Chondrocyte (in vitro differentiated cells): ENCODE measurements at regions not wholly inside any gene's neighbourhood (a gene's known extent, or its start where the extent isn't known, plus 50 kb on each side); places are given as distances from the start of the nearest gene placed in this dataset.
"Not testable (repeated sequence)": the region's sequence is repeated elsewhere in the genome, so short reads cannot be mapped to it uniquely, and the experiment has no call there.

Experiments used
- DNase-seq: peaks from one replicate; pipeline ENCODE4 v3.0.0; 2021; ENCODE audit warnings: mixed read lengths, low spot score
- H3K27ac Mint-ChIP-seq: one replicate; pipeline ENCODE4 v1.8.0; 2021; ENCODE audit warnings: mild to moderate bottlenecking, moderate library complexity, mixed read lengths; ENCODE audit not compliant: unreplicated experiment
- H3K27me3 Mint-ChIP-seq: 2 replicates; pipeline ENCODE4 v1.8.0; 2021; ENCODE audit warnings: low read depth, mixed read lengths
- H3K36me3 Mint-ChIP-seq: 2 replicates; pipeline ENCODE4 v1.8.0; 2021; ENCODE audit warnings: low read depth, mixed read lengths
- H3K4me1 Mint-ChIP-seq: 2 replicates; pipeline ENCODE4 v1.8.0; 2021; ENCODE audit warnings: low read depth, mild to moderate bottlenecking, mixed read lengths
- H3K4me3 Mint-ChIP-seq: one replicate; pipeline ENCODE4 v1.8.0; 2021; ENCODE audit warnings: mild to moderate bottlenecking, moderate library complexity, mixed read lengths; ENCODE audit not compliant: unreplicated experiment
- H3K9me3 Mint-ChIP-seq: 2 replicates; pipeline ENCODE4 v1.8.0; 2021; ENCODE audit warnings: low read depth, mixed read lengths
- TF ChIP-seq, protein P1 (sequence below): fragments of 200-600 bp; sonication (generic); IDR thresholded peaks from 2 replicates; pipeline ENCODE4 v1.5.0; 2021; ENCODE audit warnings: antibody characterized with exemption, mild to moderate bottlenecking, moderate library complexity

DNA sequence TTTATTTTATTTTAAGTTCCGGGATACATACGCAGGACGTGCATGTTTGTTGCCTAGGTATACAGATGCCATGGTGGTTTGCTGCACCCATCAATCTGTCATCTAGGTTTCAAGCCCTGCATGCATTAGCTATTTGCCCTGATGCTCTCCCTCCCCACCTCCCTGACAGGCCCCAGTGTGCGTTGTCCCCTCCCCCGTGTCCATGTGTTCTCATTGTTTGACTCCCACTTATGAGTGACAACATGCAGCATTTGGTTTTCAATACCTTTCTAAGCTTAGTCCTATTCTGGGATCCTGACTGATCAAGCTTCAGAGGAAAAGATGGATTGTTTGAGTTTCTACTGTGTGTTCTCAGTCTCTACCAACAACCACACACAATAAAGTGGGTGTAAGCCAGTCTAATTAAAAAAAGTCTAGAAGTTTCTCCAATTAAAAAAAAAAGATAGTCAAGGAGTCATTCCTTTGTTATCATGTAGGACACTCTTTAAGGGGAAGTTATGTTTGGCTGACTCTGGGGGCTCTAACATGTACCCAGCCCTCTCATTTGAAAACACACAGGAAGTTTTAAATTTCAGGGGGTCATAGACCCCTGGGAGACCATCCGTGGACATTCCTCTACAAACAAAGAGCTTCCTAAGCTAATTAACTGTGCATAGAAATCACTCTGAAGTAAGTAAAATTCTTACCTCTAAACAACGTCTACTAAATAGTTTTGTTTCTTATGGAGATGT, 66.3 kb upstream of the ADAMTS18 start:
- no peaks in the 10 kb centered on the region for H3K4me1 Mint-ChIP-seq

DNA sequence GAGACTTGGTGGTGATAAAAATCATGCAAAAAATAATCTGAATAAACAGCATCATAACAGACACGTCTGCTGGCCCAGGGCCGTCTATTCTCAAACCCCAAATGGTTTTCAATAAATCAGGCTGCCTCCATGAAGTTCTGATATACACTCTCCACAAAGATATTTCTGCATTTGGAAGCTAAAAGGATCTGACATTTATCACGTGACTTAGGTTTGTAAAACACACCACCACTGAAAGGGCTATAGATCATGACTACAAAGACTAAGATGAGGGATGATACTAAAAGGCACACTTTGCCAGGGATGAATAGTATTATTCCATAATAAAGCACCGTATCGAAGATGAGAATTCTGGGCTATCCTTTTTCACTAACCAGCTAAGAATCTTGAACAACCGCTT, 67.6 kb upstream of the ADAMTS18 start:
- H3K9me3 Mint-ChIP-seq = no peaks in the 10 kb centered on the region
- H3K27me3 Mint-ChIP-seq = no peaks in the 10 kb centered on the region
- DNase-seq = no peak

More for the DNA sequence above, 66.3 kb upstream of the ADAMTS18 start:
- H3K9me3 Mint-ChIP-seq = peaks cover 2% of the 10 kb centered on the region
- no peaks in the 10 kb centered on the region for H3K27me3 Mint-ChIP-seq
- no peak overlapping the region for H3K4me3 Mint-ChIP-seq
- no peak for DNase-seq
- no peak overlapping the region for H3K27ac Mint-ChIP-seq
- no peaks in the 10 kb centered on the region for H3K36me3 Mint-ChIP-seq
- TF ChIP-seq, protein P1, sequence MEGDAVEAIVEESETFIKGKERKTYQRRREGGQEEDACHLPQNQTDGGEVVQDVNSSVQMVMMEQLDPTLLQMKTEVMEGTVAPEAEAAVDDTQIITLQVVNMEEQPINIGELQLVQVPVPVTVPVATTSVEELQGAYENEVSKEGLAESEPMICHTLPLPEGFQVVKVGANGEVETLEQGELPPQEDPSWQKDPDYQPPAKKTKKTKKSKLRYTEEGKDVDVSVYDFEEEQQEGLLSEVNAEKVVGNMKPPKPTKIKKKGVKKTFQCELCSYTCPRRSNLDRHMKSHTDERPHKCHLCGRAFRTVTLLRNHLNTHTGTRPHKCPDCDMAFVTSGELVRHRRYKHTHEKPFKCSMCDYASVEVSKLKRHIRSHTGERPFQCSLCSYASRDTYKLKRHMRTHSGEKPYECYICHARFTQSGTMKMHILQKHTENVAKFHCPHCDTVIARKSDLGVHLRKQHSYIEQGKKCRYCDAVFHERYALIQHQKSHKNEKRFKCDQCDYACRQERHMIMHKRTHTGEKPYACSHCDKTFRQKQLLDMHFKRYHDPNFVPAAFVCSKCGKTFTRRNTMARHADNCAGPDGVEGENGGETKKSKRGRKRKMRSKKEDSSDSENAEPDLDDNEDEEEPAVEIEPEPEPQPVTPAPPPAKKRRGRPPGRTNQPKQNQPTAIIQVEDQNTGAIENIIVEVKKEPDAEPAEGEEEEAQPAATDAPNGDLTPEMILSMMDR = no peak

DNA sequence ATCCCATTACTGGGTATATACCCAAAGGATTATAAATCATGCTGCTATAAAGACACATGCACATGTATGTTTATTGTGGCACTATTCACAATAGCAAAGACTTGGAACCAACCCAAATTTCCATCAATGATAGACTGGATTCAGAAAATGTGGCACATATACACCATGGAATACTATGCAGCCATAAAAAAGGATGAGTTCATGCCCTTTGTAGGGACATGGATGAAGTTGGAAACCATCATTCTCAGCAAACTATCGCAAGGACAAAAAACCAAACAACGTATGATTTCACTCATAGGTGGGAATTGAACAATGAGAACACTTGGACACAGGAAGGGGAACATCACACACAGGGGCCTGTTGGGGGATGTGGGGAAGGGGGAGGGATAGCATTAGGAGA, 71.7 kb upstream of the ADAMTS18 start:
- not testable (repeated sequence) for H3K9me3 Mint-ChIP-seq, DNase-seq, H3K27me3 Mint-ChIP-seq, H3K27ac Mint-ChIP-seq, H3K4me1 Mint-ChIP-seq, H3K36me3 Mint-ChIP-seq, H3K4me3 Mint-ChIP-seq

More for the DNA sequence above, 67.6 kb upstream of the ADAMTS18 start:
- Mint-ChIP-seq H3K4me1 (no peaks in the 10 kb centered on the region), H3K27ac (no peak overlapping the region), H3K36me3 (no peaks in the 10 kb centered on the region), H3K4me3 (no peak overlapping the region)
- TF ChIP-seq, protein P1 = no peak

DNA sequence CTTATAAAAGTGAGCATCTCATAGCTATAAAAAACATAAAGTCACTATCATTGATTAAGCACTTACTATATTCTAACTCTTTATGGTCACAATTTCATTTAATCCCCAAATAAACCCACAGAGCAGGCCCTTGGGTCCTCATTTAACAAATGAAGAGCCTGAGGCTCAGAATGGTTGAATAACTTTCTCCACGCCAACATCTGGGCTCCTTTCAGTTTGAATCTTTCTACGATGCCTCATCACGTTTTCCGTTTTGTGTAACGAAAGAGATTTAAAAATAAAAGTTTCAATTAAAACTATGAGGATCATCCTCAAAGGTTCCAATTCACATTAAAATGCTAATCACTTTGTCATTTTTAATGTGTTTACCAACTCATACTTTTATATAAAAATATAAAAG, 74.2 kb upstream of the ADAMTS18 start:
- H3K4me3 Mint-ChIP-seq = no peak overlapping the region
- DNase-seq = no peak
- H3K27ac Mint-ChIP-seq = no peak overlapping the region
- TF ChIP-seq, protein P1 = no peak
- no peaks in the 10 kb centered on the region for H3K27me3 Mint-ChIP-seq
- H3K36me3 Mint-ChIP-seq = no peaks in the 10 kb centered on the region
- no peaks in the 10 kb centered on the region for H3K9me3 Mint-ChIP-seq
- no peaks in the 10 kb centered on the region for H3K4me1 Mint-ChIP-seq

DNA sequence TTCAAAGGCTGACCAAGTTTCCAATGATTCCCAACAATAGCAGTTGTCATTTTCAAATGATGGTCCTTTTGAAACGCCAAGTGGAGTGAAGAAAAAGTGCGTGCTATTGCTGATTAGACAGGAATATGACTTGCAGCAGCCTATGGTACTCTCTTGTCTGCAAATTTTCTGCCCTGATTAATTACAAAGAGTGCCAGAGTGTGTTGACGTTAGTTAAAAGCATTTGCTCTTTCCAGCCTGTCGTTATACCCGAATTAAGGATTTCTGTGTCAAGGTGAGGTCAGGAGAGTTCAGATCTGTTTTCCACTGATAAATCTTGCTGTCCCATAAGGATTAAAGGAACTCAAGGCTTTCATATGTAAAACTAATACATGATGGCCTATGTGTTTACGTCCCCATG, 75.0 kb upstream of the ADAMTS18 start:
- Mint-ChIP-seq H3K36me3 (no peaks in the 10 kb centered on the region), H3K27ac (no peak overlapping the region), H3K4me3 (no peak overlapping the region), H3K4me1 (no peaks in the 10 kb centered on the region), H3K9me3 (no peaks in the 10 kb centered on the region), H3K27me3 (no peaks in the 10 kb centered on the region)
- TF ChIP-seq, protein P1 = no peak
- DNase-seq = no peak

DNA sequence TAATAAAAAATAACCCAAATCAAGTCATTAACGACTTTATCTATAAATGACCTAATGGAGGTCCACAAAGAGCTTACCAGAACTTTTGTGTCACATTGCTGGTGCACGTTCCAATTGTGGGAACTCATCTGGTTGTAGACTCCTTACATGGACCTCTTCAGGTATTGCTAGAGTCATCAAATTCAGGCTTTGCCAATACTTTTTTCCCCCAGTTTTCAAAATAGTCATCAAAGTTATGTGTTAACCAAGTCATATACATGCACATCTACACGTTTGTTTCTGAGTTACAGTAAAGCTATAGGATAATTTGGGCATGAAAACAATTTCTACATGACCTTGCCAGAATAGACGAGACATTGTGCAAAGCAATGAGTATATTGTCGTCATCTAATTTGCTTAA, 76.2 kb upstream of the ADAMTS18 start:
- H3K4me3 Mint-ChIP-seq = no peak overlapping the region
- DNase-seq = no peak
- TF ChIP-seq, protein P1 = no peak
- H3K9me3 Mint-ChIP-seq = no peaks in the 10 kb centered on the region
- H3K27me3 Mint-ChIP-seq = no peaks in the 10 kb centered on the region
- no peaks in the 10 kb centered on the region for H3K4me1 Mint-ChIP-seq
- H3K27ac Mint-ChIP-seq = no peak overlapping the region
- H3K36me3 Mint-ChIP-seq = no peaks in the 10 kb centered on the region
